ENCODE measurements at regions not wholly inside any gene's neighbourhood (a gene's known extent, or its start where the extent isn't known, plus 50 kb on each side); places are given as distances from the start of the nearest gene placed in this dataset.

GRCh38 chr6:130632277-130632676 lies 194.9 kb upstream of the SMLR1 start:
- H3K4me1 Mint-ChIP-seq (ENCODE audit: low read depth) = peaks cover 5% of the 10 kb centered on the region
- no peak overlapping the region for H3K4me3 Mint-ChIP-seq
- TF ChIP-seq CTCF (IDR thresholded peaks at IDR 0.05) = no peak
- DNase-seq = no peak
- no peaks in the 10 kb centered on the region for H3K36me3 ChIP-seq (ENCODE audit: insufficient read depth, low read length)
- ChIA-PET CTCF (interaction anchor here (0.6 kb wide), 1 partner anchor 72 kb away, joined by 3 read pairs; no protein-coding TSS in a partner anchor), POLR2A (no interaction called here)
- peaks cover 6% of the 10 kb centered on the region for H3K9me3 Mint-ChIP-seq
- no peaks in the 10 kb centered on the region for H3K27me3 ChIP-seq (ENCODE audit: control insufficient read depth in 1 of 2, insufficient read depth in 2 of 2, low read length in 2 of 2)
- H3K36me3 Mint-ChIP-seq (ENCODE audit: low read depth) = no peaks in the 10 kb centered on the region
- no peaks in the 10 kb centered on the region for H3K9me3 ChIP-seq (ENCODE audit: control insufficient read depth in 1 of 2, insufficient read depth in 1 of 2, low read length in 2 of 2)
- H3K4me3 ChIP-seq (ENCODE audit: low read length) = no peak overlapping the region
- intact Hi-C loops (cut with DNase I, micrococcal nuclease) = no loop called here
- no peak for ATAC-seq (ENCODE audit: poor library complexity)
- H3K27me3 Mint-ChIP-seq = no peaks in the 10 kb centered on the region
- H3K27ac Mint-ChIP-seq = no peak overlapping the region
- H3K27ac ChIP-seq (ENCODE audit: low read depth in 1 of 2, low read length in 2 of 2) = no peak overlapping the region
- H3K4me1 ChIP-seq (ENCODE audit: insufficient read depth, low read length) = no peaks in the 10 kb centered on the region

- Histone ChIP-seq H3K27me3 (ENCODE audit: control insufficient read depth in 1 of 2, insufficient read depth in 2 of 2, low read length in 2 of 2) (no peaks in the 10 kb centered on the region), H3K27ac (ENCODE audit: low read depth in 1 of 2, low read length in 2 of 2) (no peak overlapping the region), H3K36me3 (ENCODE audit: insufficient read depth, low read length) (no peaks in the 10 kb centered on the region), H3K4me1 (ENCODE audit: insufficient read depth, low read length) (no peaks in the 10 kb centered on the region), H3K4me3 (ENCODE audit: low read length) (no peak overlapping the region), H3K9me3 (ENCODE audit: control insufficient read depth in 1 of 2, insufficient read depth in 1 of 2, low read length in 2 of 2) (no peaks in the 10 kb centered on the region)
- Mint-ChIP-seq H3K9me3 (peaks cover 6% of the 10 kb centered on the region), H3K27ac (no peak overlapping the region), H3K27me3 (no peaks in the 10 kb centered on the region), H3K36me3 (ENCODE audit: low read depth) (no peaks in the 10 kb centered on the region), H3K4me1 (ENCODE audit: low read depth) (peaks cover 5% of the 10 kb centered on the region), H3K4me3 (no peak overlapping the region)
- no peak for DNase-seq
- CTCF ChIA-PET = no interaction called here
- POLR2A ChIA-PET = no interaction called here
- ATAC-seq (ENCODE audit: poor library complexity) = no peak
- intact Hi-C loops (cut with DNase I, micrococcal nuclease) = no loop called here
- TF ChIP-seq CTCF (IDR thresholded peaks at IDR 0.05) = no peak
Measured at GRCh38 chr6:130632897-130633296, 194.3 kb upstream of the SMLR1 start.

GRCh38 chr6:130643361-130643760 lies 183.8 kb upstream of the SMLR1 start:
- no peak overlapping the region for H3K4me3 ChIP-seq (ENCODE audit: low read length)
- ChIA-PET POLR2A (no interaction called here), CTCF (no interaction called here)
- no peaks in the 10 kb centered on the region for H3K4me1 Mint-ChIP-seq (ENCODE audit: low read depth)
- no peak overlapping the region for H3K27ac ChIP-seq (ENCODE audit: low read depth in 1 of 2, low read length in 2 of 2)
- no peaks in the 10 kb centered on the region for H3K27me3 ChIP-seq (ENCODE audit: control insufficient read depth in 1 of 2, insufficient read depth in 2 of 2, low read length in 2 of 2)
- no peaks in the 10 kb centered on the region for H3K36me3 Mint-ChIP-seq (ENCODE audit: low read depth)
- no peak overlapping the region for H3K27ac Mint-ChIP-seq
- H3K36me3 ChIP-seq (ENCODE audit: insufficient read depth, low read length) = no peaks in the 10 kb centered on the region
- no peak overlapping the region for H3K4me3 Mint-ChIP-seq
- DNase-seq (no peak), ATAC-seq (ENCODE audit: poor library complexity) (no peak)
- peaks cover 2% of the 10 kb centered on the region for H3K9me3 Mint-ChIP-seq
- no peaks in the 10 kb centered on the region for H3K27me3 Mint-ChIP-seq
- peaks cover 4 to 16% of the 10 kb centered on the region in 2 experiments for H3K9me3 ChIP-seq (ENCODE audit: control insufficient read depth in 1 of 2, insufficient read depth in 1 of 2, low read length in 2 of 2)
- no peak for TF ChIP-seq CTCF (IDR thresholded peaks at IDR 0.05)
- intact Hi-C loops (cut with DNase I, micrococcal nuclease) = no loop called here
- H3K4me1 ChIP-seq (ENCODE audit: insufficient read depth, low read length) = no peaks in the 10 kb centered on the region

Measured in CD4-positive, alpha-beta T cell (primary cell).